ENCODE measurements at regions not wholly inside any gene's neighbourhood (a gene's known extent, or its start where the extent isn't known, plus 50 kb on each side); places are given as distances from the start of the nearest gene placed in this dataset.

- Histone ChIP-seq H3K9ac (ENCODE audit: low read length) (no peak overlapping the region), H3K27ac (ENCODE audit: low read length) (no peak overlapping the region), H3K79me2 (replicated peaks; ENCODE audit: insufficient read depth, low read length) (no peaks in the 10 kb centered on the region), H4K20me1 (ENCODE audit: insufficient read depth) (no peaks in the 10 kb centered on the region), H3K4me2 (ENCODE audit: low read length) (no peak overlapping the region), H3K4me3 (ENCODE audit: low read length) (no peak overlapping the region), H3F3A (ENCODE audit: insufficient read depth, low read length, poor library complexity, severe bottlenecking) (no peaks in the 10 kb centered on the region), H2AFZ (ENCODE audit: low read depth, low read length) (no peak overlapping the region), H3K9me3 (ENCODE audit: low read length) (no peaks in the 10 kb centered on the region), H3K36me3 (ENCODE audit: insufficient read depth, low read length) (no peaks in the 10 kb centered on the region), H3K9me2 (ENCODE audit: insufficient read depth, low read length) (no peaks in the 10 kb centered on the region), H3K27me3 (ENCODE audit: insufficient read depth, low read depth, low read length) (no peaks in the 10 kb centered on the region)
- no peak for TF ChIP-seq POLR2AphosphoS5 (IDR thresholded peaks at IDR 0.05)
- no peak for TF ChIP-seq MXI1 (conservative IDR thresholded peaks at IDR 0.05; ENCODE audit: poor library complexity, severe bottlenecking)
- TF ChIP-seq CTCF (IDR thresholded peaks at IDR 0.05; ENCODE audit: poor library complexity, severe bottlenecking), result no peak
- TF ChIP-seq EP300 (conservative IDR thresholded peaks at IDR 0.05; ENCODE audit: poor library complexity, severe bottlenecking), result no peak
- TF ChIP-seq TAF1 (IDR thresholded peaks at IDR 0.05; ENCODE audit: low read depth), result no peak
- TF ChIP-seq REST (IDR thresholded peaks at IDR 0.05; ENCODE audit: borderline replicate concordance), result no peak
- no peak for TF ChIP-seq RAD21 (conservative IDR thresholded peaks at IDR 0.05)
Measured at GRCh38 chr6:164531736-164532135, 777.7 kb downstream of the C6orf118 start.

DNA sequence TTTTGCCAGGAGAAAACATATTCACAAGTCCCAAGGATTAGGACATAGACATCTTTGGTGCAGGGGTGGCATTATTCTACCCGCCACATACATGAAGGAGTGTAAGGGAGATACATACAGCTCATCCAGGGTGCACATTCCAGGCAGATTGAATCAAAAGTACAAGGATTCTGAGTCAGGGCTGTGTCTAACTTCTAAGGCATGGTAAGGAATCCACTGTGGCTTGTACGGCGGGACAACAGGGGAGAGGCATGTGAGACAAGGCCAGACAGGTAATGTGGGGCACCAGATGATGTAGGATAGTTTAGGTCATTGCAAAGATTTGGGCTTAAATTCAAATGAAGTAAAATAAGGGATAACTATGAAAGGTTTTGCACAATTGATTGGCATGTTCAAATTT is 780.9 kb downstream of the C6orf118 start:
- TF ChIP-seq RAD21 (conservative IDR thresholded peaks at IDR 0.05), result no peak
- TF ChIP-seq CTCF (IDR thresholded peaks at IDR 0.05; ENCODE audit: poor library complexity, severe bottlenecking), result no peak
- TF ChIP-seq MXI1 (conservative IDR thresholded peaks at IDR 0.05; ENCODE audit: poor library complexity, severe bottlenecking), result no peak
- TF ChIP-seq TAF1 (IDR thresholded peaks at IDR 0.05; ENCODE audit: low read depth), result no peak
- TF ChIP-seq EZH2 (IDR thresholded peaks at IDR 0.05; ENCODE audit: borderline replicate concordance, insufficient read depth, low read length, poor library complexity, severe bottlenecking), result no peak
- TF ChIP-seq POLR2AphosphoS5 (IDR thresholded peaks at IDR 0.05), result no peak
- TF ChIP-seq REST (IDR thresholded peaks at IDR 0.05; ENCODE audit: borderline replicate concordance), result no peak
- TF ChIP-seq SMC3 (conservative IDR thresholded peaks at IDR 0.05; ENCODE audit: poor library complexity), result no peak
- no peak for TF ChIP-seq EP300 (conservative IDR thresholded peaks at IDR 0.05; ENCODE audit: poor library complexity, severe bottlenecking)
- Histone ChIP-seq H3F3A (ENCODE audit: insufficient read depth, low read length, poor library complexity, severe bottlenecking) (no peaks in the 10 kb centered on the region), H3K27me3 (ENCODE audit: insufficient read depth, low read depth, low read length) (no peaks in the 10 kb centered on the region), H3K36me3 (ENCODE audit: insufficient read depth, low read length) (no peaks in the 10 kb centered on the region), H3K9me2 (ENCODE audit: insufficient read depth, low read length) (no peaks in the 10 kb centered on the region), H4K20me1 (ENCODE audit: insufficient read depth) (no peaks in the 10 kb centered on the region), H3K4me3 (ENCODE audit: low read length) (no peak overlapping the region), H3K9me3 (ENCODE audit: low read length) (peaks cover 9% of the 10 kb centered on the region), H3K27ac (ENCODE audit: low read length) (no peak overlapping the region), H3K9ac (ENCODE audit: low read length) (no peak overlapping the region), H3K4me2 (ENCODE audit: low read length) (no peak overlapping the region), H2AFZ (ENCODE audit: low read depth, low read length) (no peak overlapping the region), H3K79me2 (replicated peaks; ENCODE audit: insufficient read depth, low read length) (no peaks in the 10 kb centered on the region)

Data from neural cell (in vitro differentiated cells).